ACHN (cell line): ENCODE measurements at regions not wholly inside any gene's neighbourhood (a gene's known extent, or its start where the extent isn't known, plus 50 kb on each side); places are given as distances from the start of the nearest gene placed in this dataset.
"Not testable (repeated sequence)": the region's sequence is repeated elsewhere in the genome, so short reads cannot be mapped to it uniquely, and the experiment has no call there.

Source experiments
- DNase-seq: peaks from one replicate; pipeline ENCODE4 v3.0.0-alpha.2; 2015
- in situ Hi-C: cut with HindIII; loops from 2 replicates; pipeline ENCODE4 v1.10.0; 2017; ENCODE audit warnings: low sequenced_read_pairs, low pct_ligation_motif_present, low pct_unique_long_range_greater_than_20kb

GRCh38 chr21:35831230-35831629, 229.1 kb downstream of the SETD4 start:
- no peak for DNase-seq
- in situ Hi-C loops, result no loop called here

- DNase-seq, result no peak
- in situ Hi-C loops, result no loop called here
These were observed 231.3 kb downstream of the SETD4 start for GRCh38 chr21:35829067-35829466.

GRCh38 chr21:35828161-35828560, 232.2 kb downstream of the SETD4 start:
- DNase-seq, result no peak
- in situ Hi-C loops, result no loop called here

- in situ Hi-C loops, result no loop called here
- DNase-seq, result no peak
These were observed 233.3 kb downstream of the SETD4 start for GRCh38 chr21:35827004-35827403.

GRCh38 chr21:35825370-35826353, 234.7 kb downstream of the SETD4 start:
- in situ Hi-C loops, result no loop called here
- no peak for DNase-seq

- no peak for DNase-seq
- in situ Hi-C loops, result no loop called here
These were observed 236.2 kb downstream of the SETD4 start for GRCh38 chr21:35824136-35824535.

GRCh38 chr21:35819134-35819533, 241.2 kb downstream of the SETD4 start:
- in situ Hi-C loops, result no loop called here

GRCh38 chr21:35818597-35818996, 241.7 kb downstream of the SETD4 start:
- in situ Hi-C loops, result no loop called here
- DNase-seq, result no peak

More at GRCh38 chr21:35819134-35819533, 241.2 kb downstream of the SETD4 start:
- DNase-seq, result no peak

GRCh38 chr21:35814858-35815619, 245.3 kb downstream of the SETD4 start:
- no peak for DNase-seq
- in situ Hi-C loops, result no loop called here

GRCh38 chr21:35812679-35813078, 247.6 kb downstream of the SETD4 start:
- no peak for DNase-seq

GRCh38 chr21:35811191-35811806, 249.0 kb downstream of the SETD4 start:
- in situ Hi-C loops, result no loop called here
- DNase-seq, result no peak

More at GRCh38 chr21:35812679-35813078, 247.6 kb downstream of the SETD4 start:
- in situ Hi-C loops, result no loop called here

- no peak for DNase-seq
- in situ Hi-C loops, result no loop called here
These were observed 249.8 kb downstream of the SETD4 start for GRCh38 chr21:35810431-35810970.

- DNase-seq, result no peak
- in situ Hi-C loops, result no loop called here
These were observed 258.9 kb downstream of the SETD4 start for GRCh38 chr21:35801391-35801790.

GRCh38 chr21:35800796-35801385, 259.4 kb downstream of the SETD4 start:
- DNase-seq, in situ Hi-C loops: not testable (repeated sequence)

- in situ Hi-C loops, result no loop called here
- DNase-seq, result no peak
These were observed 263.5 kb downstream of the SETD4 start for GRCh38 chr21:35796844-35797243.

- DNase-seq, in situ Hi-C loops: not testable (repeated sequence)
These were observed 265.8 kb downstream of the SETD4 start for GRCh38 chr21:35794527-35794926.

- no peak for DNase-seq
These were observed 267.6 kb downstream of the SETD4 start for GRCh38 chr21:35792569-35793305.

More at GRCh38 chr21:35792569-35793305, 267.6 kb downstream of the SETD4 start:
- in situ Hi-C loops, result no loop called here
